Central memory CD8-positive, alpha-beta T cell (primary cell): ENCODE measurements at regions not wholly inside any gene's neighbourhood (a gene's known extent, or its start where the extent isn't known, plus 50 kb on each side); places are given as distances from the start of the nearest gene placed in this dataset.

ENCODE experiments used
- ATAC-seq: fragments of 150-1000 bp; cut with Tn5 transposase; replicated peaks from 2 replicates; pipeline ENCODE4 v1.10.0; 2022; ENCODE audit warnings: mild to moderate bottlenecking, moderate FRiP score, moderate number of reproducible peaks; ENCODE audit not compliant: poor library complexity, severe bottlenecking; ENCODE audit errors: extremely low read depth
- DNase-seq, 2 donors: peaks; one replicate each; pipeline ENCODE4 v3.0.0; 2021; ENCODE audit warnings: low spot score in 2 of 2
- H3K27ac Mint-ChIP-seq: one replicate; pipeline ENCODE4 v1.8.0; 2022; ENCODE audit warnings: low read depth, mild to moderate bottlenecking, moderate library complexity, mixed read lengths
- H3K27me3 Mint-ChIP-seq: one replicate; pipeline ENCODE4 v1.8.0; 2022; ENCODE audit warnings: mixed read lengths
- H3K36me3 Mint-ChIP-seq: one replicate; pipeline ENCODE4 v1.8.0; 2022; ENCODE audit warnings: mild to moderate bottlenecking, moderate library complexity, mixed read lengths; ENCODE audit not compliant: insufficient read depth
- H3K4me1 Mint-ChIP-seq: one replicate; pipeline ENCODE4 v1.8.0; 2022; ENCODE audit warnings: mixed read lengths
- H3K4me3 Mint-ChIP-seq: one replicate; pipeline ENCODE4 v1.8.0; 2022; ENCODE audit warnings: mild to moderate bottlenecking, moderate library complexity, mixed read lengths
- H3K9me3 Mint-ChIP-seq: one replicate; pipeline ENCODE4 v1.8.0; 2022; ENCODE audit warnings: mixed read lengths

GRCh38 chr6:40807484-40807883 lies 220.3 kb upstream of the LRFN2 start:
- ATAC-seq (no peak), DNase-seq (no peak)
- no peaks in the 10 kb centered on the region for H3K27me3 Mint-ChIP-seq
- no peaks in the 10 kb centered on the region for H3K9me3 Mint-ChIP-seq
- no peaks in the 10 kb centered on the region for H3K4me1 Mint-ChIP-seq
- H3K4me3 Mint-ChIP-seq: no peak overlapping the region
- peaks cover 1% of the 10 kb centered on the region for H3K36me3 Mint-ChIP-seq
- H3K27ac Mint-ChIP-seq: no peak overlapping the region

GRCh38 chr6:40806256-40806864 lies 219.2 kb upstream of the LRFN2 start:
- DNase-seq: no peak

GRCh38 chr6:40805336-40805735 lies 218.2 kb upstream of the LRFN2 start:
- Mint-ChIP-seq H3K4me1 (peaks cover 5% of the 10 kb centered on the region), H3K4me3 (no peak overlapping the region)
- no peak for ATAC-seq

More at GRCh38 chr6:40806256-40806864, 219.2 kb upstream of the LRFN2 start:
- ATAC-seq: no peak
- Mint-ChIP-seq H3K36me3 (peaks cover 1% of the 10 kb centered on the region), H3K4me1 (peaks cover 4% of the 10 kb centered on the region), H3K27me3 (no peaks in the 10 kb centered on the region), H3K9me3 (no peaks in the 10 kb centered on the region), H3K4me3 (no peak overlapping the region), H3K27ac (peak overlapping the region; percentile 29)

DNA sequence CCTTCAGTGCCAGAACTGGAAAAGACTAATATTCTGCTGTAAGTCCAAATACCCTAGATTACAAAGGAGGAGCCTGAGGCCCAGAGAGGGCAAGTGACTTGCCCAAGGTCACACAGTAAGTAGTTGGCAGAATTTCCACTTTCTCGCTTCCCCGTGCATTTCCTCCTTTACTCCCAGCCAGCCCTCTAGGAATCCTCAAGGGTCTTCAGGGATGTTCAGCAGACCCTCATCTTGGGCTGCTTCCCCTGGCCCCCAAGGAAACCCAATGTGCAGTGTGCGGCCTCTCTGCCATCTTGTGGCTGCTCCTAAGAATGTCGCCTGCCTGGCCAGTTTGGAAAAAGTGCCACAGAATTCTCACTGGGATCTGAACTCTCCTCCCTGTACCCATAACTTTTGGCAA lies 217.7 kb upstream of the LRFN2 start:
- Mint-ChIP-seq H3K9me3 (no peaks in the 10 kb centered on the region), H3K27me3 (peaks cover 1% of the 10 kb centered on the region), H3K36me3 (no peaks in the 10 kb centered on the region), H3K4me3 (no peak overlapping the region), H3K27ac (no peak overlapping the region), H3K4me1 (peaks cover 5% of the 10 kb centered on the region)
- no peak for DNase-seq
- no peak for ATAC-seq

More at GRCh38 chr6:40805336-40805735, 218.2 kb upstream of the LRFN2 start:
- DNase-seq: no peak
- Mint-ChIP-seq H3K27ac (no peak overlapping the region), H3K9me3 (no peaks in the 10 kb centered on the region), H3K36me3 (peaks cover 1% of the 10 kb centered on the region), H3K27me3 (no peaks in the 10 kb centered on the region)

DNA sequence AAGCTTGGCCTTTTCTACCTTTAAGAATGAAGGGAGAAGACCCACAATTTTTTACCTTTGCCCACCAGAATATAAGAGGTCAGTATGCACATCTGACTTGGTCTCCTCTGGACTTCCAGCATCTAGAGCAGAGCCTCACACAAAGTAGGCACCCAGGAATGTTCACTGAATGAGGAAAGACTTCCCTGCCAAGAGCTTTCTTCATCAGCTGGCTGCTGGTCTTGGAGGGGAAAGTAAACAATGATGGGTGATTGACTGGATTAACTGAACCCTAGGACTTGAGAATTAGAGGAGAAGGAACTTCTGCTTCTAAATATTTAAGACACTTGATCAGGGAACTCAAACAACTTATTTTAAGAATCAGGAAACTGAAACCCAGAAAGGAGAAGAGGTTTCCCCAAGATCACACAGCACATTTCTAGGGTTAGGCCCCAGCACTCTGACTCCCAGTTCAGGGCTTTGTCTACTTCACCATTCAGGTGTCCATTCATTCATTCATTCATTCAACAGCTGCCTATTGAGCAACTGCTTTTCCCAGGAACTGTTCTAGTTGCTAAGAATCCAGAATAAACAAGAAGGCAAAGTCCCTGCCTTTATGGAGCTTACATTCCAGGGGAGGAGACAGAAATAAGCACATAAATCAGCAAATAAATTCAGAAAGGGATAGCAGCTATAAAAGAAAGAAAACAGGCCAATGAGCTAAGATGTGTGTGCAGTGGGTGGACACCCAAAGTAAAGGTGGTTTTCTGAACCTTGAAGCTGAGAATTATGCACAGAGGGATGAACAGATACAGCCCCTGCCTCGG lies 216.9 kb upstream of the LRFN2 start:
- Mint-ChIP-seq H3K4me1 (peaks cover 5% of the 10 kb centered on the region), H3K9me3 (no peaks in the 10 kb centered on the region)

GRCh38 chr6:40802481-40802880 lies 215.3 kb upstream of the LRFN2 start:
- H3K4me1 Mint-ChIP-seq: peaks cover 5% of the 10 kb centered on the region
- no peaks in the 10 kb centered on the region for H3K9me3 Mint-ChIP-seq
- no peak overlapping the region for H3K4me3 Mint-ChIP-seq
- ATAC-seq (no peak), DNase-seq (no peak)
- no peak overlapping the region for H3K27ac Mint-ChIP-seq
- peaks cover 25% of the 10 kb centered on the region for H3K27me3 Mint-ChIP-seq
- no peaks in the 10 kb centered on the region for H3K36me3 Mint-ChIP-seq

More for the DNA sequence above, 216.9 kb upstream of the LRFN2 start:
- H3K27ac Mint-ChIP-seq: no peak overlapping the region
- ATAC-seq (no peak), DNase-seq (no peak)
- no peak overlapping the region for H3K4me3 Mint-ChIP-seq
- no peaks in the 10 kb centered on the region for H3K36me3 Mint-ChIP-seq
- peaks cover 9% of the 10 kb centered on the region for H3K27me3 Mint-ChIP-seq

DNA sequence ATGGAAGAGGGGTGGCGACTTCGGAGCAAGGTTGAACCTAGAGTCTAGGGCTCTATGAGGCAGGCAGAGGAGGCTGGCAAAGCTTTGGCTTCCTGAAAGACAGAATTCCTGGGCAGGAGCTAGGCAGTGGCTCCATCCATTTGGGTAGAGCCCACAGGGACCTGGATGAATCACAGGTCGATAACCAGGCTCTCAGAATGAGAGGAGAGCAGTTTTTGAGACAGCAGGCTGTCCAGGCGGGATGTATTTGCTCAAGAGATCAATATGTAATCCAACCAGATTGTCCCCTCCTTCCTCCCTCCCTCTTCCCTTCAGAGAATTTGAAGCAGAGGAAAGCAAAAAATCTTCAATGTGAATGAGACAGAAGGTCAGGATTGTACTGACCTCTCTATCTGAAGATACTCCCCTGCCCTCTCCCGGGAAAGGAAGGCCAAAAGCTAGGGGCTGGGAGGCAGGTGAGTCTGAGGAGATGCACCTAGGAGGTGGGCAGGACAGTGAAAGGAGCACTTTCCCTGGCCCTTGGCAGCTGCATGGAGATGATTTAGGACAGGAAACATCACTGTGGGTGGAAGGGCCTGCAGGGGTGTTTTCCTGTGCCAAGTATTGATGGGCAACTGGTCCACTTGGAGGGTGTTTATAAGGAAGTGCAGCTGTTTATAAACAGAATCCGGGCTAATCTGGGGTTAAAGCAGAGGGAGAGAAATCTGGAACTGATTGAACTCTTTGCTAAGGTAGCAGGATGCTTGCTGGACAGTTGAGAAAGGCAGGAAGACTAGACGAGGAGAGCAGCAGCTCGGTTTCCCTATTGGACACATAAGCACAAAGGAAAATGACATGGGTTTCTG lies 212.4 kb upstream of the LRFN2 start:
- peaks cover 25% of the 10 kb centered on the region for H3K27me3 Mint-ChIP-seq
- H3K36me3 Mint-ChIP-seq: no peaks in the 10 kb centered on the region
- DNase-seq (no peak), ATAC-seq (no peak)
- H3K4me3 Mint-ChIP-seq: no peak overlapping the region
- H3K9me3 Mint-ChIP-seq: no peaks in the 10 kb centered on the region
- H3K27ac Mint-ChIP-seq: peak overlapping the region; percentile 11
- H3K4me1 Mint-ChIP-seq: peaks cover 5% of the 10 kb centered on the region

GRCh38 chr6:40798069-40798770 lies 211.1 kb upstream of the LRFN2 start:
- ATAC-seq: no peak
- no peak for DNase-seq
- Mint-ChIP-seq H3K4me1 (peaks cover 5% of the 10 kb centered on the region), H3K27me3 (peaks cover 25% of the 10 kb centered on the region), H3K4me3 (no peak overlapping the region), H3K27ac (no peak overlapping the region), H3K9me3 (no peaks in the 10 kb centered on the region), H3K36me3 (no peaks in the 10 kb centered on the region)

DNA sequence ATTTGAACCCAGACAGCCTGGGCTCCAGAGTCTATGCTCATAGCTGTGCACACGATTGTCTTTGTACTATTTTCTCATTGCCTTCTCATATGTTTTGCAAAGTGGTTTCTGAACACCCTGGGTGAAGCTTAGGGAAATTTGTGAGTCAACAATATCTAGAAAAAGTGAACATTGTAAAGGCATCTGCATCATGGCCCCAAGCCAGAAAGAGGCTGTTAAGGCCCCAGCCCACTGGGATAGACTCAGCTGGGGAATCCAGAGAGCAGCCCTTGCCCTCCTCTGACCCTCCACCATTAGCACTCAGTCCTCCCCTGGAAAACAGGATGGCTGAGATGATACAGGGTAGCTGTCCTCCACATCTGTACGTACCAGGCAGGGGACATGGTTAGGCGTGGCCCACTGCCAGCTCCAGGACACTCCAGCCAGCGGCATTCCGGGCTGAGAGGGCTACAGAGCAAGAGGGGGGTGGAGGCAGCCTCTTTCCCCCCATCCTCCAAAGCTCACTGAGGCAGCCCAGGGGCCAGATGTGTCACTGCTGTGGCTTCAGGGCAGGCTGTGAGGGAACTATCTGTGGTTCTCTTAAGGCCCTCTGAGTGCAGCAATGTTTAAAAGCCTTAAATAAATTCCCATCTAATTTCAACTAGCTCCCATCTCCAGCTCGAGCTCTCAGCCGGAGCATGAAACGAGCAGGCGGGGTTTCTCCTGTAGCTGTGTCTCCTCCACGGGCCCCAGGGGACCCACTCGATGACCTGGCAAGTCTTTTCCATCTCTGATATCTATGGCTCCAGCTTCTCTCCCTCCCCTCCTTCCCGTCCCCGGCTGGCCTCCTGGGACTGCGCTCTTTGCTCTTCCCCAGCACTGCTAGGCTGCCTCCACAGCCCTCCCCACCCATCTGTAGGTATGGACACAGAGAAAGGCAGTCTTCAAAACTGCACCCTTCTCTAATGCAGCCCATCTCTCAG lies 209.4 kb upstream of the LRFN2 start:
- H3K9me3 Mint-ChIP-seq: no peaks in the 10 kb centered on the region
- H3K4me3 Mint-ChIP-seq: no peak overlapping the region
- no peak for ATAC-seq
- H3K4me1 Mint-ChIP-seq: peaks cover 6% of the 10 kb centered on the region
- no peak for DNase-seq
- no peaks in the 10 kb centered on the region for H3K36me3 Mint-ChIP-seq
- peaks cover 25% of the 10 kb centered on the region for H3K27me3 Mint-ChIP-seq
- H3K27ac Mint-ChIP-seq: no peak overlapping the region

GRCh38 chr6:40794586-40794985 lies 207.4 kb upstream of the LRFN2 start:
- H3K9me3 Mint-ChIP-seq: no peaks in the 10 kb centered on the region
- peaks cover 3% of the 10 kb centered on the region for H3K36me3 Mint-ChIP-seq
- DNase-seq (no peak), ATAC-seq (no peak)
- H3K4me3 Mint-ChIP-seq: no peak overlapping the region
- no peak overlapping the region for H3K27ac Mint-ChIP-seq
- H3K27me3 Mint-ChIP-seq: peaks cover 21% of the 10 kb centered on the region
- peaks cover 22% of the 10 kb centered on the region for H3K4me1 Mint-ChIP-seq

GRCh38 chr6:40792183-40792582 lies 205.0 kb upstream of the LRFN2 start:
- ATAC-seq: no peak

More at GRCh38 chr6:40792183-40792582, 205.0 kb upstream of the LRFN2 start:
- Mint-ChIP-seq H3K27me3 (no peaks in the 10 kb centered on the region), H3K9me3 (no peaks in the 10 kb centered on the region), H3K36me3 (peaks cover 3% of the 10 kb centered on the region), H3K27ac (no peak overlapping the region), H3K4me1 (peaks cover 42% of the 10 kb centered on the region), H3K4me3 (no peak overlapping the region)
- no peak for DNase-seq
